CD14-positive monocyte (primary cell): ENCODE measurements at regions not wholly inside any gene's neighbourhood (a gene's known extent, or its start where the extent isn't known, plus 50 kb on each side); places are given as distances from the start of the nearest gene placed in this dataset.

Experiments used
- DNase-seq, 3 donors: peaks; one replicate each; pipeline ENCODE4 v3.0.0-alpha.2; 2011 to 2022
- H2AFZ ChIP-seq: 2 replicates; pipeline ENCODE4 v1.6.0; 2012; ENCODE audit warnings: mild to moderate bottlenecking, low read depth, low read length, inconsistent platforms; ENCODE audit not compliant: insufficient read depth, poor library complexity, severe bottlenecking
- H3K27ac ChIP-seq, 2 donors: 1 replicate in 1 of 2; 2 replicates in 1 of 2; pipeline ENCODE4 v1.5.1; 2012 to 2013; ENCODE audit warnings: low read length in 2 of 2, control low read depth in 1 of 2, inconsistent platforms in 1 of 2, low read depth in 1 of 2, mild to moderate bottlenecking in 1 of 2
- H3K27me3 ChIP-seq, 2 donors: one replicate each; pipeline versions ENCODE4 v1.6.0 to v1.6.1; 2011 to 2013; ENCODE audit warnings: low read length in 2 of 2; ENCODE audit not compliant: control insufficient read depth in 2 of 2, insufficient read depth in 2 of 2
- H3K36me3 ChIP-seq, 2 donors: replicated peaks in 1 of 2; 1 replicate in 1 of 2; 2 replicates in 1 of 2; pipeline versions ENCODE4 v1.5.1 to v1.6.1; 2012 to 2013; ENCODE audit warnings: low read length in 2 of 2, control low read depth in 1 of 2, inconsistent platforms in 1 of 2, mild to moderate bottlenecking in 1 of 2; ENCODE audit not compliant: insufficient read depth in 2 of 2, control insufficient read depth in 1 of 2
- H3K4me1 ChIP-seq, 2 donors: 1 replicate in 1 of 2; 2 replicates in 1 of 2; pipeline versions ENCODE4 v1.5.1 to v1.6.1; 2012 to 2013; ENCODE audit warnings: low read length in 2 of 2, control low read depth in 1 of 2, inconsistent platforms in 1 of 2, mild to moderate bottlenecking in 1 of 2, moderate library complexity in 1 of 2; ENCODE audit not compliant: insufficient read depth in 2 of 2, control insufficient read depth in 1 of 2
- H3K4me2 ChIP-seq: replicated peaks from 2 replicates; pipeline ENCODE3; 2012; ENCODE audit warnings: low read length, moderate library complexity, mild to moderate bottlenecking; ENCODE audit not compliant: poor library complexity, severe bottlenecking; ENCODE audit errors: extremely low read depth
- H3K4me3 ChIP-seq, 3 experiments: fragments of 200-600 bp in 1 of 3; sonication (generic) in 1 of 3; replicated peaks in 1 of 3; 1 replicate in 2 of 3; 2 replicates in 1 of 3; pipeline ENCODE4 v1.5.1; 2011 to 2013; ENCODE audit warnings: low read length in 3 of 3, mild to moderate bottlenecking in 3 of 3, control low read depth in 2 of 3, low read depth in 2 of 3, inconsistent platforms in 1 of 3, moderate library complexity in 1 of 3
- H3K79me2 ChIP-seq: 2 replicates; pipeline ENCODE4 v1.6.0; 2012; ENCODE audit warnings: mild to moderate bottlenecking, control low read depth, inconsistent platforms, low read length, moderate library complexity; ENCODE audit not compliant: insufficient read depth
- H3K9ac ChIP-seq: 2 replicates; pipeline ENCODE4 v1.6.0; 2017; ENCODE audit warnings: low read length, mild to moderate bottlenecking; ENCODE audit not compliant: insufficient read depth, poor library complexity, severe bottlenecking
- H3K9me3 ChIP-seq, 2 donors: replicated peaks in 1 of 2; 1 replicate in 1 of 2; 2 replicates in 1 of 2; pipeline versions ENCODE4 v1.5.1 to v1.6.1; 2012 to 2013; ENCODE audit warnings: low read length in 2 of 2, control low read depth in 1 of 2; ENCODE audit not compliant: control insufficient read depth in 1 of 2, insufficient read depth in 1 of 2
- H4K20me1 ChIP-seq: 2 replicates; pipeline ENCODE4 v1.6.0; 2012; ENCODE audit warnings: mild to moderate bottlenecking, low read length, control low read depth, moderate library complexity; ENCODE audit not compliant: insufficient read depth
- H3K27ac Mint-ChIP-seq, 7 donors: one replicate each; pipeline ENCODE4 v1.8.0; 2020; ENCODE audit warnings: mild to moderate bottlenecking in 7 of 7, mixed read lengths in 7 of 7, moderate library complexity in 6 of 7, inconsistent platforms in 2 of 7
- H3K27me3 Mint-ChIP-seq, 3 donors: one replicate each; pipeline ENCODE4 v1.8.0; 2021 to 2022; ENCODE audit warnings: low read depth in 3 of 3, mild to moderate bottlenecking in 3 of 3, mixed read lengths in 3 of 3, moderate library complexity in 3 of 3, inconsistent platforms in 1 of 3
- H3K36me3 Mint-ChIP-seq, 2 donors: one replicate each; pipeline ENCODE4 v1.8.0; 2020; ENCODE audit warnings: mixed read lengths in 2 of 2, inconsistent platforms in 1 of 2, mild to moderate bottlenecking in 1 of 2
- H3K4me1 Mint-ChIP-seq: one replicate; pipeline ENCODE4 v1.8.0; 2020; ENCODE audit warnings: mild to moderate bottlenecking, mixed read lengths
- H3K4me3 Mint-ChIP-seq, 2 donors: one replicate each; pipeline ENCODE4 v1.8.0; 2020; ENCODE audit warnings: mild to moderate bottlenecking in 2 of 2, mixed read lengths in 2 of 2, moderate library complexity in 1 of 2
- H3K9me3 Mint-ChIP-seq, 7 donors: one replicate each; pipeline ENCODE4 v1.8.0; 2020 to 2022; ENCODE audit warnings: mixed read lengths in 7 of 7, mild to moderate bottlenecking in 6 of 7, moderate library complexity in 6 of 7, inconsistent platforms in 2 of 7
- WGBS: methylation state at CpG from one replicate; pipeline ENCODE4 v1.1.5; 2013; ENCODE audit warnings: missing lambda C conversion rate; ENCODE audit not compliant: insufficient coverage; 5-methylcytosine and 5-hydroxymethylcytosine counted together
- intact Hi-C, 2 donors: fragments of 100-400 bp; cut with micrococcal nuclease; formaldehyde crosslinking; loops; one replicate each; pipeline versions ENCODE4 v1.15.0 to v1.15.1; 2023
- TF ChIP-seq, protein P1 (sequence below): fragments of 200-600 bp; IDR thresholded peaks from one replicate; pipeline ENCODE4 v1.8.0; 2022; ENCODE audit warnings: antibody characterized with exemption, mild to moderate bottlenecking

DNA sequence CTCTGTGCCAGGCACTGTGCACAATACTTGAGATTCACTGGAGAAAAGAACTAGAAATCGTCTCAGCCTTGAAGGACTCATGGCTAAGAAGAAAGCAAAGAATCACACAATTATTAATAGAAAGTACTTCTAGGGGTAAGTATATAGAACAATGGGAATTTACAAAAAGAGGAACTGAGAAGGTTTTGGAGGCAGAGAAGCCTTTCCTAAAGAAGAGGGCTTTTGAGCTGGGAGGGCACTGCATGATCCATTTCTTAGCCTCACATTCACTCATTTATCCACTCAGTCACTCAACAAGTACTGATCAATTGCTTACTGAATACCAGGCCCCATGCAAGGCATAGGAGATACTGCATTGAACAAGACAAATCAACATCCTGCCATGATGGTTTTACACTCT lies 113.5 kb downstream of the TMEM114 start:
- no peak overlapping the region for H3K27ac Mint-ChIP-seq
- no peak for DNase-seq
- no peaks in the 10 kb centered on the region for H3K4me1 Mint-ChIP-seq
- Histone ChIP-seq H4K20me1 (no peaks in the 10 kb centered on the region), H3K36me3 (no peaks in the 10 kb centered on the region), H3K4me2 (no peak overlapping the region), H2AFZ (no peak overlapping the region), H3K4me1 (no peaks in the 10 kb centered on the region), H3K27me3 (no peaks in the 10 kb centered on the region), H3K4me3 (no peak overlapping the region), H3K79me2 (no peaks in the 10 kb centered on the region), H3K9me3 (no peaks in the 10 kb centered on the region), H3K27ac (no peak overlapping the region), H3K9ac (no peak overlapping the region)
- peaks cover 0 to 11% (median 0%) of the 10 kb centered on the region in 7 donors for H3K9me3 Mint-ChIP-seq
- no CpG with 5 or more reads among the region's 1 CpG for WGBS
- intact Hi-C loops: no loop called here
- TF ChIP-seq, protein P1, sequence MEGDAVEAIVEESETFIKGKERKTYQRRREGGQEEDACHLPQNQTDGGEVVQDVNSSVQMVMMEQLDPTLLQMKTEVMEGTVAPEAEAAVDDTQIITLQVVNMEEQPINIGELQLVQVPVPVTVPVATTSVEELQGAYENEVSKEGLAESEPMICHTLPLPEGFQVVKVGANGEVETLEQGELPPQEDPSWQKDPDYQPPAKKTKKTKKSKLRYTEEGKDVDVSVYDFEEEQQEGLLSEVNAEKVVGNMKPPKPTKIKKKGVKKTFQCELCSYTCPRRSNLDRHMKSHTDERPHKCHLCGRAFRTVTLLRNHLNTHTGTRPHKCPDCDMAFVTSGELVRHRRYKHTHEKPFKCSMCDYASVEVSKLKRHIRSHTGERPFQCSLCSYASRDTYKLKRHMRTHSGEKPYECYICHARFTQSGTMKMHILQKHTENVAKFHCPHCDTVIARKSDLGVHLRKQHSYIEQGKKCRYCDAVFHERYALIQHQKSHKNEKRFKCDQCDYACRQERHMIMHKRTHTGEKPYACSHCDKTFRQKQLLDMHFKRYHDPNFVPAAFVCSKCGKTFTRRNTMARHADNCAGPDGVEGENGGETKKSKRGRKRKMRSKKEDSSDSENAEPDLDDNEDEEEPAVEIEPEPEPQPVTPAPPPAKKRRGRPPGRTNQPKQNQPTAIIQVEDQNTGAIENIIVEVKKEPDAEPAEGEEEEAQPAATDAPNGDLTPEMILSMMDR: no peak
- no peaks in the 10 kb centered on the region for H3K36me3 Mint-ChIP-seq
- no peak overlapping the region for H3K4me3 Mint-ChIP-seq
- peaks cover 0 to 3% (median 0%) of the 10 kb centered on the region in 3 donors for H3K27me3 Mint-ChIP-seq

DNA sequence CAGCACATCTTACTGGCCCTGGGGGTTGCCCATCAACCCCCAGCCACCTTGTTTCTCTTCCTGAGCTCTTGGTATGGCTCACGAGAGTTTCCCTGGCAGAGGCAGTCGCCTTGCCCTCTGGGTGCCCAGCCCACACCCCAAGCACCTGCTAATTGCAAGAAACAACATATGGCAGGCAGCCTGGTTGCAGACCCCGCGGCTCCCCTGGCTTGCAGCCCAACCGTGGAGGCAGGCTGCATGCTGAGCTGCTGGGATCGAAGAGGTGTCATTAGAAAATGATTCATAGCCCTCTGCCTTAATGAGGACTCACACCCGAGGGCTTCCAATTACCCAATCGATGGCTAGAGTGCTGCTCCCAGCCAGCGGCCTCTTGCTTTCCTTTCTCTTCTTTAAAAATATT lies 115.7 kb downstream of the TMEM114 start:
- H3K36me3 ChIP-seq: no peaks in the 10 kb centered on the region
- no peak overlapping the region for H3K4me3 ChIP-seq
- no peak for DNase-seq
- no peaks in the 10 kb centered on the region for H3K36me3 Mint-ChIP-seq
- H3K9ac ChIP-seq: no peak overlapping the region
- H3K9me3 ChIP-seq: no peaks in the 10 kb centered on the region
- no peak overlapping the region for H3K27ac ChIP-seq
- no peaks in the 10 kb centered on the region for H3K4me1 Mint-ChIP-seq
- no peak overlapping the region for H3K4me2 ChIP-seq
- H2AFZ ChIP-seq: no peak overlapping the region
- no peak overlapping the region for H3K4me3 Mint-ChIP-seq
- intact Hi-C loops: no loop called here
- no peak overlapping the region for H3K27ac Mint-ChIP-seq
- WGBS: 55% methylated on average over 9 of the region's 9 CpGs
- peaks cover 0 to 11% (median 1%) of the 10 kb centered on the region in 7 donors for H3K9me3 Mint-ChIP-seq
- H3K4me1 ChIP-seq: no peaks in the 10 kb centered on the region
- TF ChIP-seq, protein P1: no peak
- H3K27me3 Mint-ChIP-seq: peaks cover 0 to 2% (median 0%) of the 10 kb centered on the region in 3 donors
- no peaks in the 10 kb centered on the region for H4K20me1 ChIP-seq
- no peaks in the 10 kb centered on the region for H3K27me3 ChIP-seq
- H3K79me2 ChIP-seq: no peaks in the 10 kb centered on the region
